Fibroblast of skin of right biceps (primary cell): ENCODE measurements at regions not wholly inside any gene's neighbourhood (a gene's known extent, or its start where the extent isn't known, plus 50 kb on each side); places are given as distances from the start of the nearest gene placed in this dataset.
A peak's percentile ranks its signal among the peaks of the same experiment; 100 is the strongest.

ENCODE experiments used
- DNase-seq: peaks from one replicate; pipeline ENCODE4 v3.0.0-alpha.2; 2013

- no peak for DNase-seq
These were observed 62.6 kb upstream of the MACF1 start for GRCh38 chr1:39141925-39142324.

GRCh38 chr1:39142401-39143060, 62.0 kb upstream of the MACF1 start:
- no peak for DNase-seq

- DNase-seq, result no peak
These were observed 59.6 kb upstream of the MACF1 start for GRCh38 chr1:39144924-39145323.

GRCh38 chr1:39145331-39145965, 59.0 kb upstream of the MACF1 start:
- DNase-seq, result peak; percentile 34

- no peak for DNase-seq
These were observed 57.8 kb upstream of the MACF1 start for GRCh38 chr1:39146681-39147080.

GRCh38 chr1:39147099-39148025, 57.1 kb upstream of the MACF1 start:
- DNase-seq, result no peak

- no peak for DNase-seq
These were observed 55.6 kb upstream of the MACF1 start for GRCh38 chr1:39148942-39149341.

GRCh38 chr1:39149509-39149908, 55.0 kb upstream of the MACF1 start:
- no peak for DNase-seq

- no peak for DNase-seq
These were observed 53.7 kb upstream of the MACF1 start for GRCh38 chr1:39150779-39151178.

GRCh38 chr1:39151267-39151666, 53.2 kb upstream of the MACF1 start:
- no peak for DNase-seq

- no peak for DNase-seq
These were observed 51.6 kb upstream of the MACF1 start for GRCh38 chr1:39152923-39153322.

GRCh38 chr1:39153684-39154083, 50.8 kb upstream of the MACF1 start:
- DNase-seq, result no peak

GRCh38 chr1:39154553-39155421, 49.7 kb upstream of the MACF1 start:
- DNase-seq, result peak; percentile 86
